OCI-LY3 (cell line): ENCODE measurements at regions not wholly inside any gene's neighbourhood (a gene's known extent, or its start where the extent isn't known, plus 50 kb on each side); places are given as distances from the start of the nearest gene placed in this dataset.

ENCODE experiments used
- EZH2phosphoT487 ChIP-seq: fragments of 200-600 bp; shearing (Covaris generic); IDR thresholded peaks from 2 replicates; pipeline ENCODE4 v1.6.1; 2018; ENCODE audit warnings: antibody characterized with exemption, mixed run types, low read depth
- TF ChIP-seq, protein P1 (sequence below): fragments of 200-600, 300-600 bp; sonication (generic); IDR thresholded peaks from 2 replicates; pipeline ENCODE4 v1.5.1; 2014; ENCODE audit warnings: antibody characterized with exemption, low read length, low read depth

- TF ChIP-seq, protein P1, sequence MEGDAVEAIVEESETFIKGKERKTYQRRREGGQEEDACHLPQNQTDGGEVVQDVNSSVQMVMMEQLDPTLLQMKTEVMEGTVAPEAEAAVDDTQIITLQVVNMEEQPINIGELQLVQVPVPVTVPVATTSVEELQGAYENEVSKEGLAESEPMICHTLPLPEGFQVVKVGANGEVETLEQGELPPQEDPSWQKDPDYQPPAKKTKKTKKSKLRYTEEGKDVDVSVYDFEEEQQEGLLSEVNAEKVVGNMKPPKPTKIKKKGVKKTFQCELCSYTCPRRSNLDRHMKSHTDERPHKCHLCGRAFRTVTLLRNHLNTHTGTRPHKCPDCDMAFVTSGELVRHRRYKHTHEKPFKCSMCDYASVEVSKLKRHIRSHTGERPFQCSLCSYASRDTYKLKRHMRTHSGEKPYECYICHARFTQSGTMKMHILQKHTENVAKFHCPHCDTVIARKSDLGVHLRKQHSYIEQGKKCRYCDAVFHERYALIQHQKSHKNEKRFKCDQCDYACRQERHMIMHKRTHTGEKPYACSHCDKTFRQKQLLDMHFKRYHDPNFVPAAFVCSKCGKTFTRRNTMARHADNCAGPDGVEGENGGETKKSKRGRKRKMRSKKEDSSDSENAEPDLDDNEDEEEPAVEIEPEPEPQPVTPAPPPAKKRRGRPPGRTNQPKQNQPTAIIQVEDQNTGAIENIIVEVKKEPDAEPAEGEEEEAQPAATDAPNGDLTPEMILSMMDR: no peak
- TF ChIP-seq EZH2phosphoT487: no peak
These were observed 151.7 kb downstream of the CBLN1 start for GRCh38 chr16:49129935-49130334.
